ENCODE measurements at regions not wholly inside any gene's neighbourhood (a gene's known extent, or its start where the extent isn't known, plus 50 kb on each side); places are given as distances from the start of the nearest gene placed in this dataset.
"Not testable (repeated sequence)": the region's sequence is repeated elsewhere in the genome, so short reads cannot be mapped to it uniquely, and the experiment has no call there.

DNA sequence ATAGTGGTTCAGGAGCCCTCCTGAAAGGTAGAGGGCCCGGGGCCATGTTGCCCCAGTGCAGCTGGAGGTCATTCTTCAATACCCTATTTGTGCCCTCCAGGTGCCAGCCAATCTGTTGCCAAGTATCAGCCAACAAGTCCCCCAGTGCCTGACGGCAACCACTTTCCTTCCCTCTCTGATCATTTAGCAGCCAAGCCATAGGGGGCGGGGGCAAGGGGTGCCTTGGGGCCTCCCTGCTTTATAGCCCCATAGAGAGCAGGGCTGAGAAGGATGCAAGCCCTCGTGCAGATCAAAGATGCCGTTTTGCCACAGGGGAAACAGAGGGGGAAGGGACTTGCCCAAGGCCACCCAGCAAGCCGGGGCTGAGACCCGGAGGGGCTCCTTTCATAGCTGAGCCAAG lies 149.0 kb upstream of the CHST15 start:
- H3K4me3 ChIP-seq, result no peak overlapping the region
- DNase-seq (ENCODE audit: low spot score in 2 of 2), result no peak
- no peaks in the 10 kb centered on the region for H3K36me3 ChIP-seq
- H3K9me3 ChIP-seq, result no peaks in the 10 kb centered on the region
- TF ChIP-seq, protein P1, sequence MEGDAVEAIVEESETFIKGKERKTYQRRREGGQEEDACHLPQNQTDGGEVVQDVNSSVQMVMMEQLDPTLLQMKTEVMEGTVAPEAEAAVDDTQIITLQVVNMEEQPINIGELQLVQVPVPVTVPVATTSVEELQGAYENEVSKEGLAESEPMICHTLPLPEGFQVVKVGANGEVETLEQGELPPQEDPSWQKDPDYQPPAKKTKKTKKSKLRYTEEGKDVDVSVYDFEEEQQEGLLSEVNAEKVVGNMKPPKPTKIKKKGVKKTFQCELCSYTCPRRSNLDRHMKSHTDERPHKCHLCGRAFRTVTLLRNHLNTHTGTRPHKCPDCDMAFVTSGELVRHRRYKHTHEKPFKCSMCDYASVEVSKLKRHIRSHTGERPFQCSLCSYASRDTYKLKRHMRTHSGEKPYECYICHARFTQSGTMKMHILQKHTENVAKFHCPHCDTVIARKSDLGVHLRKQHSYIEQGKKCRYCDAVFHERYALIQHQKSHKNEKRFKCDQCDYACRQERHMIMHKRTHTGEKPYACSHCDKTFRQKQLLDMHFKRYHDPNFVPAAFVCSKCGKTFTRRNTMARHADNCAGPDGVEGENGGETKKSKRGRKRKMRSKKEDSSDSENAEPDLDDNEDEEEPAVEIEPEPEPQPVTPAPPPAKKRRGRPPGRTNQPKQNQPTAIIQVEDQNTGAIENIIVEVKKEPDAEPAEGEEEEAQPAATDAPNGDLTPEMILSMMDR (IDR thresholded peaks at IDR 0.05), result no peak
- TF ChIP-seq EP300 (IDR thresholded peaks at IDR 0.05) (no peak), POLR2A (IDR thresholded peaks at IDR 0.05) (no peak)
- H3K27me3 ChIP-seq, result no peaks in the 10 kb centered on the region
- H3K27ac ChIP-seq, result no peak overlapping the region
- H3K4me1 ChIP-seq, result peaks cover 0 to 4% (median 0%) of the 10 kb centered on the region in 4 donors
- WGBS, 2 donors, result 57 to 100% methylated on average over 2 to 7 of the region's 7 CpGs

DNA sequence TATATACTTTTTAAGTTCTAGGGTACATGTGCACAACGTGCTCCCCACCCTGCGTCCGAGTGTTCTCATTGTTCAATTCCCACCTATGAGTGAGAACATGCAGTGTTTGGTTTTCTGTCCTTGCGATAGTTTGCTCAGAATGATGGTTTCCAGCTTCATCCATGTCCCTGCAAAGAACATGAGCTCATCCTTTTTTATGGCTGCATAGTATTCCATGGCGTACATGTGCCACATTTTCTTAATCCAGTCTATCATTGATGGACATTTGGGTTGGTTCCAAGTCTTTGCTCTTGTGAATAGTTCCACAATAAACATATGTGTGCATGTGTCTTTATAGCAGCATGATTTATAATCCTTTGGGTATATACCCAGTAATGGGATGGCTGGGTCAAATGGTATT lies 148.1 kb upstream of the CHST15 start:
- H3K36me3 ChIP-seq; DNase-seq (ENCODE audit: low spot score in 2 of 2); H3K27me3 ChIP-seq; H3K4me1 ChIP-seq; H3K9me3 ChIP-seq; H3K27ac ChIP-seq; H3K4me3 ChIP-seq: not testable (repeated sequence)
- 95 to 98% methylated on average over 5 of the region's 5 CpGs for whole genome bisulfite sequencing, 2 donors

DNA sequence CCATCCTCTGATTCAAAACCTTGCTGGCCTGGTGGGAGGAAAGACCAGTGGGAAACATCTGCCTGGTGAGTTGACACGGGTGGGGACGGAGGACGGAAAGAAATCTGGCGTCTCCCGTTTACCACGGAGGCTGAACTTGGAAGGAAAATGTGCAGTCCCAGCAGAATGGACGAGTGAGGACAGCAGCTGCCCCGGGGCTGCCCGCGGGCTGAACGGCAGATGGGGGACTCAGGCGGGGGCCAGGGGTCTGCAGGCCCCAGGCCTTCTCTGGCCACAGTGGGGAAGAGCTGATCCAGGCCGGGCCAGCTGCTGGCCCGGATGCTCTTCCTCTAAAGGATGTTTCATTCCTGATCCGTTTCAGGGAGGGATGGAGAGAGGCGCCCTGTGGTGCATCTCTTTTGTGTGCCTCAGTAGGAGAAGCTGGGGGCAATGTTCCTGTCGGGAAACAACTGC lies 147.5 kb upstream of the CHST15 start:
- peaks cover 0 to 4% (median 0%) of the 10 kb centered on the region in 4 donors for H3K4me1 ChIP-seq
- 36 to 53% methylated on average over 16 to 17 of the region's 17 CpGs for WGBS, 2 donors
- TF ChIP-seq, protein P1 (IDR thresholded peaks at IDR 0.05), result no peak
- no peak for TF ChIP-seq EP300 (IDR thresholded peaks at IDR 0.05)
- no peak overlapping the region for H3K4me3 ChIP-seq
- no peak overlapping the region for H3K27ac ChIP-seq
- no peak for DNase-seq (ENCODE audit: low spot score in 2 of 2)
- no peaks in the 10 kb centered on the region for H3K9me3 ChIP-seq
- no peaks in the 10 kb centered on the region for H3K27me3 ChIP-seq
- H3K36me3 ChIP-seq, result no peaks in the 10 kb centered on the region

DNA sequence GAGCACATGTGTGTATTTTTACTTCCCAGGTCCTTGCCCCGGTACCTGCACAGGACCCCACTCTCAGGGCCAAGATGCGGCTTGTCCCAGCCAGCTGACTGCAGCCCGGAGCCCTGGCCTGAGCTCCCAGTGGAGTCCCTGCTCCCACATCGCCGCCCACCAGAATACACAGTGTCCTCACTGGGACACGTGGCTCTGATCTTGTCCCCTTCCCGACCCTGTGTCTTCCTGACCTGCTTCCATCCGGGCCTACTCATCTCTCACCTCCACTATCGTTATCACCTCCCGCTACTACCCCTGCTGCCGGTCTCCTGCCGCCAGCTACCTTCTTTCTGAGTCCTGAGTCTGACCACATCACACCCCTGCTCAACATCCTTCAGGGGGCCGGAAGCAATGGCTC lies 146.3 kb upstream of the CHST15 start:
- Histone ChIP-seq H3K4me3 (no peak overlapping the region), H3K27me3 (no peaks in the 10 kb centered on the region), H3K27ac (no peak overlapping the region), H3K9me3 (no peaks in the 10 kb centered on the region), H3K4me1 (peaks cover 0 to 4% (median 0%) of the 10 kb centered on the region in 4 donors), H3K36me3 (no peaks in the 10 kb centered on the region)
- WGBS, 2 donors, result 74% methylated on average over 12 of the region's 13 CpGs
- no peak for DNase-seq (ENCODE audit: low spot score in 2 of 2)
- TF ChIP-seq, protein P1 (IDR thresholded peaks at IDR 0.05), result no peak
- TF ChIP-seq EP300 (IDR thresholded peaks at IDR 0.05) (no peak), POLR2A (IDR thresholded peaks at IDR 0.05) (no peak)

DNA sequence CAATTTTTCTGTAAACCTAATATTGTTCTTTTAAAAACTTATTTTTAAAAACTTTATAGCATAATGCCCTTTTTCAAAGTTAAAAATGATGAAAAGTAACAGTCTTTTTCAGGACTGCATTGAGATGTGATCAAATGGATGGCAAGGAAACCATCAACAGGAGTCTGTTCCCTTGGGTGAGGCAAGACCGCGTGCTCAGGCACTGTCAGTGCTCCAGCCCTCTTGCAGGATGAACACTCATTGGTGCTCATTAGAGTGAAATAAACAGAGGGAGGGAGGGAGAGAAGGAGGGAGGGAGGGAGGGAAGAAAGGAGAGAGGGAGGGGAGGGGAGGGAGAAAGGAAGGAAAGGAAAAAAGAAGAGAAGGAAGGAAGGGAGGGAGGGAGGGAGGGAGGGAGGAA lies 145.7 kb upstream of the CHST15 start:
- no peaks in the 10 kb centered on the region for H3K27me3 ChIP-seq
- no peak for DNase-seq (ENCODE audit: low spot score in 2 of 2)
- no peaks in the 10 kb centered on the region for H3K36me3 ChIP-seq
- 33 to 40% methylated on average over 2 of the region's 2 CpGs for WGBS, 2 donors
- H3K4me1 ChIP-seq, result peaks cover 0 to 4% (median 0%) of the 10 kb centered on the region in 4 donors
- no peak overlapping the region for H3K27ac ChIP-seq
- H3K9me3 ChIP-seq, result no peaks in the 10 kb centered on the region
- TF ChIP-seq EP300 (IDR thresholded peaks at IDR 0.05) (no peak), POLR2A (IDR thresholded peaks at IDR 0.05) (no peak)
- TF ChIP-seq, protein P1 (IDR thresholded peaks at IDR 0.05), result no peak
- H3K4me3 ChIP-seq, result no peak overlapping the region

DNA sequence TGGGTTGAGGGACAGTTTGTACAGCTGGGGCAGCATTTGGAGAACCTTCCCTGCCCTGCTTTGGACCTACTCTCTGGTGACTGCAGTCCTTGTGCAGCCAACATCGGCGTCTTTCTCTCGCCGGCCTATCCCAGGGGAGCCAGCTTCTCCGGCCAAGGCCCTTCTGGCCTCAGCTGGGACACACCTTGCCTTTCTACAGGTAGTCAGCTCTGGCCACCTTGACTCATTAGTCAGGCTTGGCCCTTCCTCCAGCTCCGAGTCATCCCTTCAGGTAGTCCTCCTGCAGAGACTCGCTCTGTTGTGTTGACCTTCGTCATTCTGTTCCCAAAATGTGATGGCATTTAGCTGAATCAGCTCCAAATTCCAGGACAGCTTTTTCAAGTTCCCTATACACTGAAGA lies 145.0 kb upstream of the CHST15 start:
- 71 to 80% methylated on average over 8 of the region's 8 CpGs for WGBS, 2 donors
- Histone ChIP-seq H3K27me3 (no peaks in the 10 kb centered on the region), H3K36me3 (no peaks in the 10 kb centered on the region), H3K9me3 (no peaks in the 10 kb centered on the region), H3K27ac (no peak overlapping the region), H3K4me3 (no peak overlapping the region), H3K4me1 (peaks cover 0 to 4% (median 0%) of the 10 kb centered on the region in 4 donors)
- no peak for DNase-seq (ENCODE audit: low spot score in 2 of 2)
- TF ChIP-seq, protein P1 (IDR thresholded peaks at IDR 0.05), result no peak
- TF ChIP-seq EP300 (IDR thresholded peaks at IDR 0.05) (no peak), POLR2A (IDR thresholded peaks at IDR 0.05) (no peak)
